Activated CD8-positive, alpha-beta T cell treated with anti-CD3 and anti-CD28 coated beads for 36 hours (primary cell): ENCODE measurements at regions not wholly inside any gene's neighbourhood (a gene's known extent, or its start where the extent isn't known, plus 50 kb on each side); places are given as distances from the start of the nearest gene placed in this dataset.

Experiments used
- ATAC-seq: fragments of 200-7000 bp; cut with Tn5 transposase; one replicate; pipeline ENCODE4 v1.10.0; 2021; ENCODE audit warnings: mild to moderate bottlenecking, moderate library complexity
- CTCF ChIA-PET: fragments of 350-600 bp; sonication (Branson Sonifier 250); formaldehyde crosslinking; loops from one replicate; lab custom pipeline; 2021; ENCODE audit warnings: antibody characterized with exemption; lab: Charles Lee
- POLR2A ChIA-PET: fragments of 350-600 bp; sonication (Branson Sonifier 250); formaldehyde crosslinking; loops from one replicate; lab custom pipeline; 2021; ENCODE audit warnings: antibody characterized with exemption; lab: Charles Lee
- DNase-seq: peaks from one replicate; pipeline ENCODE4 v3.0.0-alpha.2; 2020
- H3K27ac Mint-ChIP-seq: one replicate; pipeline ENCODE4 v1.8.0; 2021; ENCODE audit warnings: mild to moderate bottlenecking, mixed read lengths
- H3K27me3 Mint-ChIP-seq: one replicate; pipeline ENCODE4 v1.8.0; 2021; ENCODE audit warnings: mixed read lengths
- H3K36me3 Mint-ChIP-seq: one replicate; pipeline ENCODE4 v1.8.0; 2021; ENCODE audit warnings: low read depth, mixed read lengths
- H3K4me1 Mint-ChIP-seq: one replicate; pipeline ENCODE4 v1.8.0; 2021; ENCODE audit warnings: low read depth, mixed read lengths
- H3K4me3 Mint-ChIP-seq: one replicate; pipeline ENCODE4 v1.8.0; 2021; ENCODE audit warnings: mild to moderate bottlenecking, moderate library complexity, mixed read lengths
- H3K9me3 Mint-ChIP-seq: one replicate; pipeline ENCODE4 v1.8.0; 2021; ENCODE audit warnings: mixed read lengths
- intact Hi-C: fragments of 100-400 bp; cut with micrococcal nuclease; formaldehyde crosslinking; loops from one replicate; pipeline ENCODE4 v1.10.0; 2022
- TF ChIP-seq, protein P1 (sequence below): fragments of 200-600 bp; IDR thresholded peaks from one replicate; pipeline ENCODE4 v1.8.0; 2022; ENCODE audit warnings: antibody characterized with exemption, mild to moderate bottlenecking

DNA sequence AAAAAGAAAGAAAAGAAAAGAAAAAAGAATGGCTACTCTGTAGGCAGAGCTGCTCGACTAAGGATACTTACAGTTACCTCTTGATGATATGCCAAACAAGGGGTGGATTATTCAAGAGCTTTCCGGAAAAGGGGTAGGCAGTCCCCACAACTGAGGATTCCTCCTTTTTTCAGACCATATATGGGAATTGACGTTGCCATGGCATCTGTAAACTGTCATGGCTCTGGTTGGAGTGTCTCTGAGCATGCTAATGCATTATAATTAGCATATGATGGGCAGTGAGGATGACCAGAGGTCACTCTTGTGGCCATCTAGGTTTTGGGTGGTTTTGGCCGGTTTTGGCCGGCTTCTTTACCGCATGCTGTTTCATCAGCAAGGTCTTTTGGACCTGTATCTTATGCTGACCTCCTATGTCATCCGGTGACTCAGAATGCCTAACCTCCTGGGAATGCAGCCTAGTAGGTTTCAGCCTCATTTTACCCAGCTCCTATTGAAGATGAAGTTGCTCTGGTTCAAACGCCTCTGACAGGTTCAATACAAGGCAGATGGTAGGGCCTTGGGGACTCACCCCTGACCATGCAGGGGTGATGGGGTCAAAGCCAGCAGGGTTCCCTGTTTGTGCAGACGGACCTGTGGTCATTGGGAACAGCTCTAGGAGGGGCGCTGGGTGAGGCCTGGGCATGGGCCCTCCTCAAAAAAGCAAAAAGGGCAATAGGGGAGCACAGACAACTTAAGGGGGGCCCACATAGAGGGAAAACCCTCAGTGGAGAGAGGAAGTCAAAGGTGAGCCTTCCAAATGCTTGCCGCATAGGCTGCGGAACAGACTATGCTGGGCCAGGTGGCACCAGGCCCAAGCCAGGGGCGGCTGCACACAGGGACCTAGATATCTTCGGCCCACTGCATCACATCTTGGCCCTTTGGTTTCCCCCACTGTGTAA is 251.2 kb upstream of the RAB6C start:
- no peak for ATAC-seq
- no peaks in the 10 kb centered on the region for H3K36me3 Mint-ChIP-seq
- H3K27me3 Mint-ChIP-seq = no peaks in the 10 kb centered on the region
- no peaks in the 10 kb centered on the region for H3K9me3 Mint-ChIP-seq
- no peak for DNase-seq
- no peak overlapping the region for H3K27ac Mint-ChIP-seq
- TF ChIP-seq, protein P1, sequence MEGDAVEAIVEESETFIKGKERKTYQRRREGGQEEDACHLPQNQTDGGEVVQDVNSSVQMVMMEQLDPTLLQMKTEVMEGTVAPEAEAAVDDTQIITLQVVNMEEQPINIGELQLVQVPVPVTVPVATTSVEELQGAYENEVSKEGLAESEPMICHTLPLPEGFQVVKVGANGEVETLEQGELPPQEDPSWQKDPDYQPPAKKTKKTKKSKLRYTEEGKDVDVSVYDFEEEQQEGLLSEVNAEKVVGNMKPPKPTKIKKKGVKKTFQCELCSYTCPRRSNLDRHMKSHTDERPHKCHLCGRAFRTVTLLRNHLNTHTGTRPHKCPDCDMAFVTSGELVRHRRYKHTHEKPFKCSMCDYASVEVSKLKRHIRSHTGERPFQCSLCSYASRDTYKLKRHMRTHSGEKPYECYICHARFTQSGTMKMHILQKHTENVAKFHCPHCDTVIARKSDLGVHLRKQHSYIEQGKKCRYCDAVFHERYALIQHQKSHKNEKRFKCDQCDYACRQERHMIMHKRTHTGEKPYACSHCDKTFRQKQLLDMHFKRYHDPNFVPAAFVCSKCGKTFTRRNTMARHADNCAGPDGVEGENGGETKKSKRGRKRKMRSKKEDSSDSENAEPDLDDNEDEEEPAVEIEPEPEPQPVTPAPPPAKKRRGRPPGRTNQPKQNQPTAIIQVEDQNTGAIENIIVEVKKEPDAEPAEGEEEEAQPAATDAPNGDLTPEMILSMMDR = no peak
- no peak overlapping the region for H3K4me3 Mint-ChIP-seq
- ChIA-PET CTCF (no interaction called here), POLR2A (no interaction called here)
- intact Hi-C loops = no loop called here
- H3K4me1 Mint-ChIP-seq = no peaks in the 10 kb centered on the region

DNA sequence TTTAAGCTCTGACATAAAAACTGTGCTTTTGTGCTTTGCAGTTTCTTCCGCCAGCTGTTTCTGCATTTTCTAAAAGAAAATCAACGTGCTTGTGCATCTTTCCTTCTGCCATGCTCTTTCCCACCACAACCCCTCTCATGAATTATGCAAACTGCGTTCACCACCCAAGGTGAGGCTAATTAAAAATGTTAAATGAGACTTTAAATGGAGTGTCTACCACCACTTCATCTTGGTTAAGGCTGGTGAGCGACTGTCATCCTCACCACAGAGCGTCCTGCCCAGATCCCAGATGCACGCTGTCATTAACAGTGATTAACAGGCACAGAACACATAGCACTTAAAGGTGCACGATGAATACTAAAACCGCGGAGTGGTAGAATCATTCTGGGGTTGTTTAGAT is 250.5 kb upstream of the RAB6C start:
- Mint-ChIP-seq H3K4me3 (no peak overlapping the region), H3K27me3 (no peaks in the 10 kb centered on the region), H3K4me1 (no peaks in the 10 kb centered on the region), H3K36me3 (no peaks in the 10 kb centered on the region), H3K27ac (no peak overlapping the region), H3K9me3 (no peaks in the 10 kb centered on the region)
- ATAC-seq = no peak
- no peak for DNase-seq
- ChIA-PET POLR2A (no interaction called here), CTCF (no interaction called here)
- TF ChIP-seq, protein P1 = no peak
- intact Hi-C loops = no loop called here

DNA sequence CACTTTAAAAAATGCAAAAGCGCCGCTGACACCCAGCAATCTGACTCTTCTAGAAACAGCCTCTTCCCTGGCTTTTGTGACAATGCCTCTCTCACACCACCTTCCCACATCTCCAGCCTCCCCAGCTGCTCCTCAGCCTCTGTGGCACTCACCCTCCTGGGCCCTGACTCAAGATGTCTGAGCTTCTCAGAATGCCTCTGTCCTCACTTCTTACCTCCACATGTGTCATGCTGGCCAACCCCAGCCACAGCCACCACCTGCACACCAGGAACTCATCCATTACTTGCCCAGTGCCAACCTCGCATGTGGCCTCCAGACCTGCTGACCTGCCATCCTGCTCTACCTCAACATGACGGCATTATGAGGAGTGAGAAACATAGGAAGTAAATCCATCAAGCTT is 249.8 kb upstream of the RAB6C start:
- H3K27ac Mint-ChIP-seq = no peak overlapping the region
- CTCF ChIA-PET = no interaction called here
- intact Hi-C loops = no loop called here

DNA sequence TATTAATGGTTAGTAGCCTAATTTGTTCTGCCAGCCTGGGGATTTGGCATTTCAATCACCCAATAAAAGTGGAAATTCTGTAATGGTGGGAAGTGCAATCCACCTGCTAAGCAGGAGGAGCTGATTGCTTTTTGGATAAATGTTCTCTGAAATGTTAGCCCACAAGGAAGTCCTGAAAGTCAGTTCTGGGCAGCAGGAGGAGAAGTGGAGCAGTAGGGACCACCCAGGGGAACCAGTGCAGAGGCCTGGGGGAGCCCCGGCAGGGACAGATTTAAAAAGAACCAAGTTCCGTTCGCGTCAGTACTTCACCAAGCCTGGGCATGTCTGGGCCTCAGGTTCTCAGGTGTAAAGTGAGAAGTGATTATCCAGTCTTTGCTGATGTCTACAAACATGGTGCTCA is 248.5 kb upstream of the RAB6C start:
- no peak for ATAC-seq
- H3K4me1 Mint-ChIP-seq = no peaks in the 10 kb centered on the region
- no peak overlapping the region for H3K4me3 Mint-ChIP-seq
- H3K9me3 Mint-ChIP-seq = no peaks in the 10 kb centered on the region
- DNase-seq = no peak
- CTCF ChIA-PET = no interaction called here
- no peak overlapping the region for H3K27ac Mint-ChIP-seq
- TF ChIP-seq, protein P1 = no peak
- intact Hi-C loops = no loop called here
- POLR2A ChIA-PET = no interaction called here
- no peaks in the 10 kb centered on the region for H3K27me3 Mint-ChIP-seq
- H3K36me3 Mint-ChIP-seq = no peaks in the 10 kb centered on the region

More for the DNA sequence above, 249.8 kb upstream of the RAB6C start:
- Mint-ChIP-seq H3K9me3 (no peaks in the 10 kb centered on the region), H3K27me3 (no peaks in the 10 kb centered on the region), H3K36me3 (no peaks in the 10 kb centered on the region), H3K4me1 (no peaks in the 10 kb centered on the region), H3K4me3 (no peak overlapping the region)
- no peak for ATAC-seq
- POLR2A ChIA-PET = no interaction called here
- TF ChIP-seq, protein P1 = no peak
- DNase-seq = no peak

DNA sequence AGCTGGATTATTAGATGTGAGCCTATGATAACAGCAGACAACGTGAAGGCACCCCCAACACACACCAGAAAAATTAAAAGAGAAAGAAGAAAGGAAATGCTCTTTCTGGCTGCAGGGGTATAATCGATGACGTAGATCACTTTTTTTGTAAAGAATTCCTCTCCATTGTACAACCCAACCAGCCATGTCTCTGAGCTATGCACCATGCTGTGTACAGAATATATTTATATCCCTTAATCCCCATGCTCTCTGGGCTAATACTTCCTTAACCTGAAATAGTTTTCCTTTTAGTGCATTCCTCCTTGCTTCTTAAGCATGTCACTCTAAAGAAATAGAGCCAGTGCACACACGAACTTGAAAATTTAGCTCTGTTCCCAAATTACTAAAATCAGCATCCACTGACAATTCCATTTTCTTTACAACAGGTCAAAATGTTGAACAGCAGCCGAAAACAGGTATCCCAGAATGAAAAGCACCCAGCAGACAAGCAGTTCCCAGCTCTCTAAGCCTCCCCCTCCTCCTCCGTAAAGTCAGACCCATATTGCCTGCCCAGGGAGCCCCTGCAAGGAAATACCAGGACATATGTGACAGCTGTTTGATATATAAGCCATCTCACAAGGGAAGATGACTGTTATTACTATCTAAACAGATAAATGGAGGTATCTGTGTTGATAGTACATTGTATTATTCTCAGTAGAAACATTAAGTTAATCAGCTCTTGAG is 247.4 kb upstream of the RAB6C start:
- Mint-ChIP-seq H3K27me3 (no peaks in the 10 kb centered on the region), H3K4me1 (no peaks in the 10 kb centered on the region), H3K27ac (no peak overlapping the region), H3K9me3 (no peaks in the 10 kb centered on the region), H3K36me3 (no peaks in the 10 kb centered on the region), H3K4me3 (no peak overlapping the region)
- ChIA-PET CTCF (no interaction called here), POLR2A (no interaction called here)
- ATAC-seq = no peak
- DNase-seq = no peak
- intact Hi-C loops = no loop called here
- TF ChIP-seq, protein P1 = no peak
